Gastrocnemius medialis (tissue), 4 donors: ENCODE measurements at regions not wholly inside any gene's neighbourhood (a gene's known extent, or its start where the extent isn't known, plus 50 kb on each side); places are given as distances from the start of the nearest gene placed in this dataset.

Experiments
- ATAC-seq, 2 donors: fragments of 150-250 bp; one replicate each; pipeline ENCODE4 v1.9.1; 2016
- DNase-seq, 2 donors: peaks; one replicate each; pipeline ENCODE4 v3.0.0-alpha.2; 2019
- H3K27ac ChIP-seq, 4 donors: fragments of 200-600 bp; sonication (generic); 1 replicate in 1 of 4; 2 replicates in 3 of 4; pipeline ENCODE4 v1.5.1; 2016 to 2018; ENCODE audit warnings: mild to moderate bottlenecking in 2 of 4, moderate library complexity in 1 of 4
- H3K27me3 ChIP-seq, 3 donors: fragments of 200-600 bp; sonication (generic) in 2 of 3; 1 replicate in 1 of 3; 2 replicates in 2 of 3; pipeline versions ENCODE4 v1.5.1 to v1.6.0; 2016 to 2019; ENCODE audit warnings: mild to moderate bottlenecking in 1 of 3, moderate library complexity in 1 of 3
- H3K36me3 ChIP-seq, 2 donors: fragments of 200-600 bp; sonication (generic) in 1 of 2; one replicate each; pipeline ENCODE4 v1.5.1; 2017 to 2018
- H3K4me1 ChIP-seq, 2 donors: fragments of 200-600 bp; sonication (generic) in 1 of 2; one replicate each; pipeline ENCODE4 v1.5.1; 2016 to 2017; ENCODE audit warnings: mild to moderate bottlenecking in 2 of 2
- H3K4me3 ChIP-seq, 4 donors: fragments of 200-600 bp; sonication (generic) in 3 of 4; 1 replicate in 1 of 4; 2 replicates in 3 of 4; pipeline ENCODE4 v1.5.1; 2016 to 2019; ENCODE audit warnings: mild to moderate bottlenecking in 2 of 4
- H3K9me3 ChIP-seq, 3 donors: fragments of 200-600 bp; sonication (generic) in 2 of 3; 1 replicate in 1 of 3; 2 replicates in 2 of 3; pipeline ENCODE4 v1.5.1; 2016 to 2019
- CTCF ChIP-seq, 5 experiments: fragments of 450-650 bp in 3 of 5; fragments of 200-600 bp in 2 of 5; sonication (generic) in 2 of 5; IDR thresholded peaks in 4 of 5; conservative IDR thresholded peaks in 1 of 5; 1 replicate in 4 of 5; 2 replicates in 1 of 5; pipeline ENCODE4 v1.5.1; 2016 to 2019; ENCODE audit warnings: antibody characterized with exemption in 5 of 5, mild to moderate bottlenecking in 3 of 5, moderate library complexity in 3 of 5
- POLR2A ChIP-seq, 2 donors: fragments of 450-650 bp; IDR thresholded peaks; one replicate each; pipeline ENCODE4 v1.6.1; 2017; ENCODE audit warnings: antibody characterized with exemption in 2 of 2, mild to moderate bottlenecking in 2 of 2, moderate library complexity in 2 of 2
- in situ Hi-C, 4 donors: fragments of 200-750 bp; cut with MboI; loops; one replicate each; pipeline versions ENCODE4 v1.15.0 to v1.8.0; 2017; ENCODE audit warnings: low sequenced_read_pairs in 4 of 4
- intact Hi-C: fragments of 100-400 bp; cut with DNase I; formaldehyde crosslinking; loops from one replicate; pipeline ENCODE4 v1.15.1; 2023; ENCODE audit warnings: low total_unique reads

GRCh38 chr1:238377280-238377919 is 486.7 kb upstream of the ZP4 start:
- Histone ChIP-seq H3K4me1 (no peaks in the 10 kb centered on the region), H3K27me3 (no peaks in the 10 kb centered on the region), H3K9me3 (no peaks in the 10 kb centered on the region), H3K4me3 (no peak overlapping the region), H3K36me3 (no peaks in the 10 kb centered on the region), H3K27ac (no peak overlapping the region)
- intact Hi-C loops (no loop called here), in situ Hi-C loops (no loop called here)
- DNase-seq (no peak), ATAC-seq (no peak)
- TF ChIP-seq CTCF (IDR thresholded peaks at IDR 0.05 in 4 of 5, conservative IDR thresholded peaks at IDR 0.05 in 1 of 5) = no peak

DNA sequence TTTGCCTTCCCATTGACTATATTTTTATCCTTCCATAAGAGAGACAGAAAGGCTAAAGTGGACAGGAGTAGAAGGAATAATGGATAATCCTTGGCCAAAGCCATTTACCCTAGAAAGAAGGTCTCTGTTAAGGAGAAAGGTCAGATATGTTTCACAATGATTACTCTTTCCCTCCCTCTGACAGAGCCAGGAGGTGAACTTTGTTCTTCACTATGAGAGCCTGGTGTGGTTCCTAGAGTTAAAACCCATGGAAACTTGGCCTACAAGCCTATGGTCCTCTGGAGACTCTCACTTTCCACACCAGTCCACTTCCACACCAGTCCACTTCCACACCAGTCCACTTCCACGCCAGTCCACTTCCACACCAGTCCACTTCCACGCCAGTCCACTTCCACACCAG is 479.9 kb upstream of the ZP4 start:
- Histone ChIP-seq H3K4me1 (no peaks in the 10 kb centered on the region), H3K9me3 (no peaks in the 10 kb centered on the region), H3K27me3 (no peaks in the 10 kb centered on the region), H3K36me3 (no peaks in the 10 kb centered on the region), H3K4me3 (no peak overlapping the region), H3K27ac (no peak overlapping the region)
- in situ Hi-C loops (no loop called here), intact Hi-C loops (no loop called here)
- DNase-seq = no peak
- TF ChIP-seq CTCF (IDR thresholded peaks at IDR 0.05 in 4 of 5, conservative IDR thresholded peaks at IDR 0.05 in 1 of 5) (no peak), POLR2A (IDR thresholded peaks at IDR 0.05) (no peak)
- no peak for ATAC-seq

- Histone ChIP-seq H3K9me3 (no peaks in the 10 kb centered on the region), H3K4me1 (no peaks in the 10 kb centered on the region), H3K27me3 (no peaks in the 10 kb centered on the region), H3K36me3 (no peaks in the 10 kb centered on the region), H3K27ac (no peak overlapping the region), H3K4me3 (no peak overlapping the region)
- DNase-seq (no peak), ATAC-seq (no peak)
- intact Hi-C loops = no loop called here
- in situ Hi-C loops = no loop called here
- TF ChIP-seq CTCF (IDR thresholded peaks at IDR 0.05 in 4 of 5, conservative IDR thresholded peaks at IDR 0.05 in 1 of 5) = no peak
These were observed 473.6 kb upstream of the ZP4 start for GRCh38 chr1:238364214-238364892.

- TF ChIP-seq CTCF (IDR thresholded peaks at IDR 0.05 in 4 of 5, conservative IDR thresholded peaks at IDR 0.05 in 1 of 5) (no peak), POLR2A (IDR thresholded peaks at IDR 0.05) (no peak)
- H3K9me3 ChIP-seq = no peaks in the 10 kb centered on the region
- H3K27me3 ChIP-seq = no peaks in the 10 kb centered on the region
- H3K4me1 ChIP-seq = no peaks in the 10 kb centered on the region
- H3K4me3 ChIP-seq = no peak overlapping the region
- intact Hi-C loops (no loop called here), in situ Hi-C loops (no loop called here)
- DNase-seq = no peak
- no peak for ATAC-seq
- H3K27ac ChIP-seq = no peak overlapping the region
- no peaks in the 10 kb centered on the region for H3K36me3 ChIP-seq
These were observed 469.8 kb upstream of the ZP4 start for GRCh38 chr1:238360474-238360873.

- DNase-seq = no peak
- TF ChIP-seq POLR2A (IDR thresholded peaks at IDR 0.05) (no peak), CTCF (IDR thresholded peaks at IDR 0.05 in 4 of 5, conservative IDR thresholded peaks at IDR 0.05 in 1 of 5) (no peak)
- H3K27ac ChIP-seq = no peak overlapping the region
- no peaks in the 10 kb centered on the region for H3K36me3 ChIP-seq
- no peak overlapping the region for H3K4me3 ChIP-seq
- intact Hi-C loops (no loop called here), in situ Hi-C loops (no loop called here)
- ATAC-seq = no peak
- no peaks in the 10 kb centered on the region for H3K4me1 ChIP-seq
- no peaks in the 10 kb centered on the region for H3K9me3 ChIP-seq
- H3K27me3 ChIP-seq = no peaks in the 10 kb centered on the region
These were observed 459.7 kb upstream of the ZP4 start for GRCh38 chr1:238350471-238350870.
